IMR-90 (cell line): ENCODE measurements at regions not wholly inside any gene's neighbourhood (a gene's known extent, or its start where the extent isn't known, plus 50 kb on each side); places are given as distances from the start of the nearest gene placed in this dataset.

ENCODE experiments used
- ATAC-seq: fragments of 200-7000 bp; cut with Tn5 transposase; 2 replicates; pipeline ENCODE4 v1.9.1; 2020; ENCODE audit warnings: low read depth, mild to moderate bottlenecking, moderate library complexity
- BruUV-seq: library from RNA; stranded (reverse); fragments of 400-500 nt; replicated peaks from 2 replicates; lab custom pipeline; 2021; lab: Mats Ljungman, UMichigan
- CTCF ChIA-PET: fragments of 300-600 bp; formaldehyde crosslinking; extraction: SDS; loops from one replicate; lab custom pipeline; 2021; ENCODE audit warnings: antibody characterized with exemption; lab: Yijun Ruan, JAX
- POLR2A ChIA-PET: fragments of 300-600 bp; sonication (Branson Sonifier 250); formaldehyde crosslinking; loops from one replicate; lab custom pipeline; 2022; ENCODE audit warnings: antibody characterized with exemption; ENCODE audit not compliant: unreplicated experiment; lab: Charles Lee
- DNase-seq: peaks from one replicate; pipeline ENCODE4 v3.0.0; 2013
- H2AFZ ChIP-seq: replicated peaks from 2 replicates; pipeline ENCODE3; 2013; ENCODE audit warnings: low read length, mild to moderate bottlenecking; ENCODE audit not compliant: poor library complexity
- H2AK5ac ChIP-seq: 2 replicates; pipeline ENCODE4 v1.6.1; 2013; ENCODE audit warnings: low read depth, low read length, inconsistent platforms
- H2AK9ac ChIP-seq: replicated peaks from 2 replicates; pipeline ENCODE3; 2013; ENCODE audit warnings: mild to moderate bottlenecking, low read depth, low read length, moderate library complexity; ENCODE audit not compliant: poor library complexity
- H2BK120ac ChIP-seq: 2 replicates; pipeline ENCODE4 v1.6.1; 2013; ENCODE audit warnings: low read depth, low read length, inconsistent platforms
- H2BK15ac ChIP-seq: 3 replicates; pipeline ENCODE4 v1.6.1; 2013; ENCODE audit warnings: low read depth, low read length, inconsistent platforms
- H2BK20ac ChIP-seq: 2 replicates; pipeline ENCODE4 v1.6.1; 2013; ENCODE audit warnings: low read depth, mild to moderate bottlenecking, inconsistent platforms, low read length, moderate library complexity
- H2BK5ac ChIP-seq: 2 replicates; pipeline ENCODE4 v1.6.1; 2013; ENCODE audit warnings: mild to moderate bottlenecking, low read depth, low read length, inconsistent platforms; ENCODE audit not compliant: poor library complexity, severe bottlenecking
- H3K14ac ChIP-seq: replicated peaks from 2 replicates; pipeline ENCODE4 v1.6.1; 2013; ENCODE audit warnings: low read depth, low read length, inconsistent platforms
- H3K18ac ChIP-seq: 2 replicates; pipeline ENCODE4 v1.6.1; 2013; ENCODE audit warnings: low read depth, low read length, control low read depth
- H3K23ac ChIP-seq: 2 replicates; pipeline ENCODE4 v1.6.1; 2013; ENCODE audit warnings: low read depth, low read length, inconsistent platforms
- H3K27ac ChIP-seq: 2 replicates; pipeline ENCODE4 v1.5.1; 2013; ENCODE audit warnings: mild to moderate bottlenecking, control low read depth, low read length; ENCODE audit not compliant: insufficient read depth
- H3K27me3 ChIP-seq: 2 replicates; pipeline ENCODE4 v1.6.1; 2013; ENCODE audit warnings: low read length; ENCODE audit not compliant: control insufficient read depth, insufficient read depth
- H3K36me3 ChIP-seq: 2 replicates; pipeline ENCODE4 v1.6.1; 2013; ENCODE audit warnings: low read length, mixed read lengths; ENCODE audit not compliant: control insufficient read depth, insufficient read depth
- H3K4ac ChIP-seq: 2 replicates; pipeline ENCODE4 v1.6.1; 2013; ENCODE audit warnings: low read depth, low read length, inconsistent platforms
- H3K4me1 ChIP-seq: 2 replicates; pipeline ENCODE4 v1.6.1; 2013; ENCODE audit warnings: low read length, mixed read lengths; ENCODE audit not compliant: control insufficient read depth, insufficient read depth
- H3K4me2 ChIP-seq: 2 replicates; pipeline ENCODE4 v1.6.1; 2013; ENCODE audit warnings: low read depth, mild to moderate bottlenecking, control low read depth, low read length, moderate library complexity
- H3K4me3 ChIP-seq: 2 replicates; pipeline ENCODE4 v1.5.1; 2013; ENCODE audit warnings: low read depth, mild to moderate bottlenecking, control low read depth, low read length, moderate library complexity; ENCODE audit not compliant: insufficient read depth
- H3K56ac ChIP-seq: 2 replicates; pipeline ENCODE4 v1.6.1; 2013; ENCODE audit warnings: low read length, inconsistent platforms; ENCODE audit not compliant: insufficient read depth; ENCODE audit errors: extremely low read depth
- H3K79me1 ChIP-seq, 2 experiments: 2 replicates each; pipeline ENCODE4 v1.6.1; 2013; ENCODE audit warnings: low read length in 2 of 2, inconsistent platforms in 1 of 2, low read depth in 1 of 2
- H3K9ac ChIP-seq: 2 replicates; pipeline ENCODE4 v1.6.1; 2013; ENCODE audit warnings: low read depth, low read length, control low read depth
- H3K9me1 ChIP-seq: 2 replicates; pipeline ENCODE4 v1.6.1; 2013; ENCODE audit warnings: low read length, inconsistent platforms; ENCODE audit not compliant: insufficient read depth
- H3K9me3 ChIP-seq: 2 replicates; pipeline ENCODE4 v1.6.1; 2013; ENCODE audit warnings: low read length; ENCODE audit not compliant: control insufficient read depth, insufficient read depth
- H4K20me1 ChIP-seq: 2 replicates; pipeline ENCODE4 v1.6.1; 2013; ENCODE audit warnings: low read length, inconsistent platforms; ENCODE audit not compliant: insufficient read depth
- H4K5ac ChIP-seq: 2 replicates; pipeline ENCODE4 v1.6.1; 2013; ENCODE audit warnings: mild to moderate bottlenecking, low read depth, low read length, control low read depth
- H4K8ac ChIP-seq, 2 experiments: 2 replicates each; pipeline ENCODE4 v1.6.1; 2013; ENCODE audit warnings: low read depth in 2 of 2, low read length in 2 of 2, control low read depth in 1 of 2, inconsistent platforms in 1 of 2
- H4K91ac ChIP-seq: 2 replicates; pipeline ENCODE4 v1.6.1; 2013; ENCODE audit warnings: low read depth, low read length, inconsistent platforms; ENCODE audit not compliant: insufficient read depth
- BHLHE40 ChIP-seq: fragments of 150-350 bp; IDR thresholded peaks from 2 replicates; pipeline ENCODE4 v1.6.1; 2016; ENCODE audit warnings: mild to moderate bottlenecking, low read depth, low read length
- CHD1 ChIP-seq: IDR thresholded peaks from 2 replicates; pipeline ENCODE4 v1.6.1; 2012; ENCODE audit warnings: low read depth, low read length, improper control_type of control experiment
- MXI1 ChIP-seq: IDR thresholded peaks from 2 replicates; pipeline ENCODE4 v1.6.1; 2012; ENCODE audit warnings: low read depth, mild to moderate bottlenecking, low read length, moderate library complexity, borderline replicate concordance
- POLR2A ChIP-seq: IDR thresholded peaks from 2 replicates; pipeline ENCODE4 v1.6.1; 2012; ENCODE audit warnings: mild to moderate bottlenecking, low read depth, low read length
- SMC3 ChIP-seq: fragments of 150-350 bp; IDR thresholded peaks from 2 replicates; pipeline ENCODE4 v1.6.1; 2016; ENCODE audit warnings: low read depth, mild to moderate bottlenecking, antibody characterized with exemption, low read length, moderate library complexity
- WGBS, 2 experiments: methylation state at CpG; one replicate each; pipeline versions ENCODE4 v1.1.5 to v1.1.7; 2013; ENCODE audit warnings: missing lambda C conversion rate in 2 of 2; ENCODE audit not compliant: insufficient read length in 1 of 2; ENCODE audit errors: extremely low coverage in 2 of 2; 5-methylcytosine and 5-hydroxymethylcytosine counted together
- dilution Hi-C: fragments of 300-500 bp; cut with HindIII; formaldehyde crosslinking; loops from one replicate; pipeline ENCODE4 v1.14.3; 2018; ENCODE audit warnings: low sequenced_read_pairs; ENCODE audit not compliant: unreplicated experiment
- in situ Hi-C: fragments of 300-500 bp; cut with MboI; formaldehyde crosslinking; loops from 3 replicates; pipeline ENCODE4 v1.14.3; 2019; ENCODE audit warnings: low sequenced_read_pairs, inconsistent platforms, mixed read lengths
- intact Hi-C: fragments of 100-400 bp; cut with micrococcal nuclease; formaldehyde crosslinking; loops from 2 replicates; pipeline ENCODE4 v1.10.0; 2022

DNA sequence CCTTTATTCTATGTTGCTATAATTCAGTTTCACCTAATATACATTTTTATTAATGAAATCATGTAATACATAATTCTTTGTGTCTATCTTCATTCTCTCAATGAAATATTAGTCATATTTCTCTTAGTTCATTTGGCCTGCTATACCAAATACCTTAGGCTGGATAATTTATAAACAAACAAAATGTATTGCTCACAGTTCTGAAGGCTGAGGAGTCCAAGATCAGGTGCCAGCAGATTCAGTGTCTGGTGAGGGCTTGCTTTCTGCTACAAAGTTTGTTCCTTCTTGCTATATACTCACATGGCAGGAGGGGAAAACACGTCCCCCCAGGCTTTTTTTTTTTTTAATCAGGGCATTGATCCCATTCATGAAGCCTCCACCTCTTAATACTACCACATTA is 143.4 kb upstream of the GRB10 start:
- no peak overlapping the region for H3K9ac ChIP-seq
- no peak overlapping the region for H4K5ac ChIP-seq
- H3K9me3 ChIP-seq, result no peaks in the 10 kb centered on the region
- no peaks in the 10 kb centered on the region for H3K9me1 ChIP-seq
- ATAC-seq (no peak), DNase-seq (no peak)
- no peak overlapping the region for H3K4ac ChIP-seq
- no peak overlapping the region for H4K8ac ChIP-seq
- in situ Hi-C loops, result no loop called here
- H3K4me1 ChIP-seq, result no peaks in the 10 kb centered on the region
- intact Hi-C loops, result no loop called here
- TF ChIP-seq CHD1 (no peak), SMC3 (no peak), BHLHE40 (no peak), MXI1 (no peak), POLR2A (no peak)
- no CpG with 5 or more reads among the region's 1 CpG for WGBS, 2 experiments
- dilution Hi-C loops, result no loop called here
- no peak overlapping the region for H3K4me2 ChIP-seq
- no peak overlapping the region for H3K18ac ChIP-seq
- no peak overlapping the region for H2BK15ac ChIP-seq
- no peaks in the 10 kb centered on the region for H3K27me3 ChIP-seq
- H2BK20ac ChIP-seq, result no peak overlapping the region
- no peak overlapping the region for H4K91ac ChIP-seq
- ChIA-PET POLR2A (no interaction called here), CTCF (no interaction called here)
- H2AK9ac ChIP-seq, result no peak overlapping the region
- H3K56ac ChIP-seq, result no peak overlapping the region
- H3K36me3 ChIP-seq, result no peaks in the 10 kb centered on the region
- no peak overlapping the region for H2BK5ac ChIP-seq
- H4K20me1 ChIP-seq, result no peaks in the 10 kb centered on the region
- no peak overlapping the region for H3K23ac ChIP-seq
- H2AK5ac ChIP-seq, result no peak overlapping the region
- no peaks in the 10 kb centered on the region for H3K79me1 ChIP-seq
- H3K27ac ChIP-seq, result no peak overlapping the region
- no peak overlapping the region for H2BK120ac ChIP-seq
- H3K14ac ChIP-seq, result no peak overlapping the region
- no peak overlapping the region for H2AFZ ChIP-seq
- no TSS peak for BruUV-seq
- H3K4me3 ChIP-seq, result no peak overlapping the region
